Body of pancreas (tissue), 4 donors: ENCODE measurements at regions not wholly inside any gene's neighbourhood (a gene's known extent, or its start where the extent isn't known, plus 50 kb on each side); places are given as distances from the start of the nearest gene placed in this dataset.

Experiments used
- ATAC-seq: fragments of 150-250 bp; one replicate; pipeline ENCODE4 v1.9.1; 2016
- DNase-seq, 4 donors: peaks; one replicate each; pipeline ENCODE4 v3.0.0-alpha.2; 2019
- H3K27ac ChIP-seq, 4 donors: fragments of 200-600 bp; sonication (generic); 1 replicate in 3 of 4; 2 replicates in 1 of 4; pipeline versions ENCODE4 v1.5.1 to v1.6.1; 2016 to 2019; ENCODE audit warnings: mild to moderate bottlenecking in 1 of 4, mixed read lengths in 1 of 4, moderate library complexity in 1 of 4
- H3K27me3 ChIP-seq, 2 donors: fragments of 200-600 bp; sonication (generic); one replicate each; pipeline ENCODE4 v1.6.0; 2016; ENCODE audit warnings: mild to moderate bottlenecking in 1 of 2
- H3K36me3 ChIP-seq, 2 donors: fragments of 200-600 bp; sonication (generic); replicated peaks in 1 of 2; 2 replicates each; pipeline ENCODE4 v1.5.1; 2016; ENCODE audit warnings: low read depth in 2 of 2; ENCODE audit not compliant: insufficient read depth in 1 of 2
- H3K4me1 ChIP-seq: fragments of 200-600 bp; sonication (generic); one replicate; pipeline ENCODE4 v1.6.0; 2016
- H3K4me3 ChIP-seq, 2 donors: fragments of 200-600 bp; sonication (generic); 1 replicate in 1 of 2; 2 replicates in 1 of 2; pipeline ENCODE4 v1.5.1; 2016 to 2019
- H3K9me3 ChIP-seq, 3 donors: fragments of 200-600 bp; sonication (generic); 1 replicate in 2 of 3; 2 replicates in 1 of 3; pipeline ENCODE4 v1.5.1; 2016
- POLR2A ChIP-seq, 3 donors: fragments of 450-650 bp; IDR thresholded peaks; one replicate each; pipeline ENCODE4 v1.6.1; 2016; ENCODE audit warnings: antibody characterized with exemption in 3 of 3, mild to moderate bottlenecking in 2 of 3
- WGBS, 2 donors: methylation state at CpG; one replicate each; pipeline ENCODE4 v1.1.5; 2017; 5-methylcytosine and 5-hydroxymethylcytosine counted together
- intact Hi-C: fragments of 100-400 bp; cut with DNase I; formaldehyde crosslinking; loops from one replicate; pipeline ENCODE4 v1.15.1; 2023
- TF ChIP-seq, protein P1 (sequence below), 7 experiments: fragments of 450-650 bp in 4 of 7; fragments of 200-600 bp in 3 of 7; sonication (generic) in 3 of 7; IDR thresholded peaks; one replicate each; pipeline ENCODE4 v1.5.1; 2016 to 2019; ENCODE audit warnings: antibody characterized with exemption in 7 of 7

DNA sequence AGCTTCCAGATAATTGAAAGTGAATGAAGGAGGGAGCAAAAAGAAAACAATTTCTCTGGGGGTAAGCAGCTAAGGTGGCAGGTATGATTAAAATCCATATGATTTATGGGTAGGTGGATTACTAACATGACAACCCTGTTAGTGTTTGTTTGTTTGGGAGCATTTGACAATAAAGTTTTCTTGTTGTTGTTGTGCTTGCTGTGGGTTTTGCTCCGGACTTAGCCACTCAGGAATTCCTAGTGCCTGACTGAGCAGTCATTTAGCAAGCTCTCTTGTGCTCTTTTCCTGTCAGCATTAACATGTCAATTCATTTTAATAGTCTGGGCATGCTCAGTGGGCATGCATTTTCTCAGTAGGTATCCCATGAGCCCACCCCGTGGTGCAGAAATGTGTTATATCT is 674.8 kb upstream of the ZEB2 start:
- Histone ChIP-seq H3K4me1 (no peaks in the 10 kb centered on the region), H3K36me3 (no peaks in the 10 kb centered on the region), H3K4me3 (no peak overlapping the region), H3K9me3 (no peaks in the 10 kb centered on the region), H3K27ac (no peak overlapping the region), H3K27me3 (no peaks in the 10 kb centered on the region)
- ATAC-seq (no peak), DNase-seq (no peak)
- WGBS, 2 donors: 74 to 79% methylated on average over 2 of the region's 2 CpGs
- intact Hi-C loops: no loop called here
- TF ChIP-seq POLR2A (IDR thresholded peaks at IDR 0.05): no peak

DNA sequence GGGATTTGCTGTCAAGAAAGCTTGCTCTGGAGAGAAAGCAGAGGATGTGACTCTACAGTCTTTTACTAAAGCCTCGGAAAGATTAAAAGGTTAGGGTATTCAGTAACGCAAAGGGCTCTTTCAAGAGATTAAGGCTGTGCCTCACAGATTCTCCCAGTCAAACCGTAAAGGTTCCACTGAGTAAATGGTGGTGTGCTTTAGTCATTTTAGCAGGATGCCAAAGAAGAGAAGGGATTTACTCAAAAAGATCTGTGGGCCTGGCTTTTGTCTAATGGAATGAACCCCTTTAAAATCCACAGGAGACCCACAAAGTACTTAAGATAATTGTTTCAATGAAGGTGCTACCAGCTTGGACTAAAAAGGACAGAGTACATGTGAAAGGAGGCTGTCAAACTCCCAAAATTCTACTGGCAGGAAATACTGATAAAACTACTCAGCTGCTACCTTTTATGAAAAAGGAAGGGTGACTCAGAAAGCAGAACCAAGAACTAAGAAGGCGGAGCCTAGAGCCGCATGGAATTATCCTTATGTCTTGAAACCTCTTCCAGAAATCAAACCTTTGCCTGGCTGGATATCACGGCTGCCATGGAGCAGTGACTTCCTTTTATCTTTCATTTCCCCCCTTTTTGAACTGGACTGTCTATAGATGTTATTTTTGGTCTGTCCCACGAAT is 670.2 kb upstream of the ZEB2 start:
- no peak for ATAC-seq
- Histone ChIP-seq H3K27ac (no peak overlapping the region), H3K4me1 (no peaks in the 10 kb centered on the region), H3K27me3 (no peaks in the 10 kb centered on the region), H3K9me3 (no peaks in the 10 kb centered on the region), H3K36me3 (no peaks in the 10 kb centered on the region), H3K4me3 (no peak overlapping the region)
- no peak for TF ChIP-seq POLR2A (IDR thresholded peaks at IDR 0.05)
- TF ChIP-seq, protein P1, sequence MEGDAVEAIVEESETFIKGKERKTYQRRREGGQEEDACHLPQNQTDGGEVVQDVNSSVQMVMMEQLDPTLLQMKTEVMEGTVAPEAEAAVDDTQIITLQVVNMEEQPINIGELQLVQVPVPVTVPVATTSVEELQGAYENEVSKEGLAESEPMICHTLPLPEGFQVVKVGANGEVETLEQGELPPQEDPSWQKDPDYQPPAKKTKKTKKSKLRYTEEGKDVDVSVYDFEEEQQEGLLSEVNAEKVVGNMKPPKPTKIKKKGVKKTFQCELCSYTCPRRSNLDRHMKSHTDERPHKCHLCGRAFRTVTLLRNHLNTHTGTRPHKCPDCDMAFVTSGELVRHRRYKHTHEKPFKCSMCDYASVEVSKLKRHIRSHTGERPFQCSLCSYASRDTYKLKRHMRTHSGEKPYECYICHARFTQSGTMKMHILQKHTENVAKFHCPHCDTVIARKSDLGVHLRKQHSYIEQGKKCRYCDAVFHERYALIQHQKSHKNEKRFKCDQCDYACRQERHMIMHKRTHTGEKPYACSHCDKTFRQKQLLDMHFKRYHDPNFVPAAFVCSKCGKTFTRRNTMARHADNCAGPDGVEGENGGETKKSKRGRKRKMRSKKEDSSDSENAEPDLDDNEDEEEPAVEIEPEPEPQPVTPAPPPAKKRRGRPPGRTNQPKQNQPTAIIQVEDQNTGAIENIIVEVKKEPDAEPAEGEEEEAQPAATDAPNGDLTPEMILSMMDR (IDR thresholded peaks at IDR 0.05): no peak
- DNase-seq: no peak
- intact Hi-C loops: no loop called here
- WGBS, 2 donors: 83 to 85% methylated on average over 7 of the region's 7 CpGs

DNA sequence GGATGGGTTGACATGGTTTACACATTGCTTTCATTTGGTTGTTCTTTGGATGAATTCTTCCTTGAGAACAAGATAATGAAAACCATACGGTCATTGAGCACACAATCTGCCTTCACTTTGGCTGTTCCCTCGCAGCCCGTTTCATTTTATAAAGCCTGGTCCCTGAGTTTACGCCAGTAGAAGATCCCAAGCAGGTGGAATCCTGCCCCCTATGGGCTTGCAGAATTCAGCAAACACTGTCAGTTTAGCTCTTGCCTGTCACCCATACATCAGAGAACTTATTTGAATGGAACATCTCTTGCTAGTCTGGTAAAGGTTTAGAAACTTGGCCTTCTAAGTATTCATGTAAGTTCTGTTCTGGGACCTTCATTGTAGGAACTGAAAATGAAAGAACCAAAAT is 666.4 kb upstream of the ZEB2 start:
- no peak for ATAC-seq
- DNase-seq: peak in 1 of 4 donors; percentile 7

DNA sequence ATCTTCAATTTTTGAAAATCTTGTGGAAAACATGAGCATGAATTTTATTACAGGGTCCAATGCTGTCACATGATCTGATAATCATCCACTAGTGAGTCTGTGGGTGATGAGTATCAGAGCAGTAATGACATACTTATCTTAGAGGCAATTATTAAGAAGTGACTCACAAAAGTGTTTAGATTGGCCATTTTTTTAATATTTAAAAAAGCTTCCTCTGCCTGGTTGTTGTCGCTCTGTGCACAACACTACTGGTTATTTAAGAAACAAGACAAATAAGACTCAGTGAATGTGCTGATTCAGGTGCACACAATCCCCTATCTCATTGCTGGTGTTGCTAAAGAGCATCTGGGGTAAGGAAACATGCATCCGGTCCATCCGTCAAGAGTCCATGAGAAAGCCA is 665.8 kb upstream of the ZEB2 start:
- ATAC-seq: no peak
- 54 to 71% methylated on average over 3 of the region's 3 CpGs for WGBS, 2 donors
- no peak for TF ChIP-seq POLR2A (IDR thresholded peaks at IDR 0.05)
- TF ChIP-seq, protein P1 (IDR thresholded peaks at IDR 0.05): no peak
- DNase-seq: no peak
- no peaks in the 10 kb centered on the region for H3K4me1 ChIP-seq
- no peaks in the 10 kb centered on the region for H3K36me3 ChIP-seq
- intact Hi-C loops: no loop called here
- H3K27me3 ChIP-seq: no peaks in the 10 kb centered on the region
- H3K4me3 ChIP-seq: no peak overlapping the region
- no peak overlapping the region for H3K27ac ChIP-seq
- no peaks in the 10 kb centered on the region for H3K9me3 ChIP-seq

More for the DNA sequence above, 666.4 kb upstream of the ZEB2 start:
- H3K4me3 ChIP-seq: no peak overlapping the region
- H3K27me3 ChIP-seq: no peaks in the 10 kb centered on the region
- no peaks in the 10 kb centered on the region for H3K9me3 ChIP-seq
- intact Hi-C loops: no loop called here
- no peaks in the 10 kb centered on the region for H3K36me3 ChIP-seq
- no peaks in the 10 kb centered on the region for H3K4me1 ChIP-seq
- TF ChIP-seq POLR2A (IDR thresholded peaks at IDR 0.05): no peak
- TF ChIP-seq, protein P1 (IDR thresholded peaks at IDR 0.05): no peak
- no peak overlapping the region for H3K27ac ChIP-seq
- WGBS, 2 donors: 68 to 70% methylated on average over 4 of the region's 4 CpGs

DNA sequence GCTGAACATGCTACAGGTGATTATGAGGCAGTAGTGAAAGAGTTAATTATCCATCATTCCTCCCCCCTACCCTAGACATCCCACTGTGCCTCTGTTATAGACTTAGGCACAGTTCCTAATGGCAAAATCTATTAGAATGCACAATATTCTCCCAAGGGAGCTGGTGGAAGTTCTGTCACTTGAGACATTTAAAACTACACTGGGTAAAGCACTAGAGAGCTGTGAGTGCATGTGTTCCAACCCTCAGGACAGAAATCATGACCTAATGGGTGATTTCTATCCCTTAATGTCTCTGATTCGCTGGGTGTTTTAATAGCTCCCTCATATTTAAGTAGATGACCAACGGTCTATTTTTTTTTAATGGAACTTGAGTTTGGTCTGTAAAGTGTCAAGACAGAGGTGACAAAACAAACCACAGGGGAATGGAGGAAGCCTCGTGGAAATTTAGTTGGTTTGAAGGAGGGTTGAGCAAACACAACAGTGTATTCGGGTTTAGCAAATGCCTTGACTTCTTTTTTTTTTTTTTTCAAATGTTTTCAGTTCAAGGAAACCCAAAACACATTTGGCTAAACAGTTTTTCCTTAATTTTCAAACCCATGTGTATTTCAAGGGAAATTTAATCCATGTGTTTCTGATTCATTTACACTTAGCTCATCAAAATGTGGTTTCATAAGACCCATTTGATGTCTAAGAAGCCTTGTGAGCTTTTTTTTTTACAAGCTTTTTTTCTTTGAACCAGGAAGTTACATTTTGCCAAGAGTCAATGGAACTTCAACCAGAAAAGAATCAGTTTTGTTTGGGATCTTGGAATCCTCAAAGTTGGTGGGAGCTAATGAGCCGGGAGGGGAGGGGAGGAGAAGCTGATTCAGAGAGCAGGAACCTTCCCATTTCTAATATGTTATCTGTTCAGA is 665.1 kb upstream of the ZEB2 start:
- ATAC-seq: no peak
- no peak for TF ChIP-seq POLR2A (IDR thresholded peaks at IDR 0.05)
- TF ChIP-seq, protein P1 (IDR thresholded peaks at IDR 0.05): no peak

More for the DNA sequence above, 665.1 kb upstream of the ZEB2 start:
- Histone ChIP-seq H3K4me1 (no peaks in the 10 kb centered on the region), H3K4me3 (no peak overlapping the region), H3K9me3 (no peaks in the 10 kb centered on the region), H3K27me3 (no peaks in the 10 kb centered on the region), H3K36me3 (no peaks in the 10 kb centered on the region), H3K27ac (no peak overlapping the region)
- WGBS, 2 donors: 67 to 68% methylated on average over 5 of the region's 5 CpGs
- intact Hi-C loops: no loop called here
- DNase-seq: no peak
